Middle frontal gyrus (tissue), 1 donor: ENCODE measurements at regions not wholly inside any gene's neighbourhood (a gene's known extent, or its start where the extent isn't known, plus 50 kb on each side); places are given as distances from the start of the nearest gene placed in this dataset.

Source experiments
- DNase-seq: peaks from one replicate; pipeline ENCODE4 v3.0.0-alpha.2; 2015; ENCODE audit warnings: low spot score; ENCODE audit errors: extremely low spot score

DNA sequence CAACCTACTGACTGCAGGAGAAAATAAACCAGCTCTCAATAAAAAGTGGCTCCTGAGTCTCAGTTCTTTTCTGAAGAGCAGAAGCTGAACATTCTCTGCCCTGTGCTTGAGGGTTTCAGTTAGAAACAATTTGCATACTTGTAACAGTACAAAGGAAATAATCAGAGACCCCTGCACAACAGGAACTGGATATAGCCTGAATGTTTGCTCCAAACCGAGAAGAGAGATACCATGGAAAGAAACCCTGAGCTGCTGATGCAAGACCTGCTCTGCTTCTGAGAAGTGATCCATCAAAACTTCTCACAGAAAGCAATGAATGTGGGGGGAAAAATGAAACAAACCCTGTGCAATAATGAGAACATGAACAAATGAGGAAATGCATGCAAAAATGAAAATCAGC is 592.9 kb downstream of the SEMA5A start:
- DNase-seq, result no peak

DNA sequence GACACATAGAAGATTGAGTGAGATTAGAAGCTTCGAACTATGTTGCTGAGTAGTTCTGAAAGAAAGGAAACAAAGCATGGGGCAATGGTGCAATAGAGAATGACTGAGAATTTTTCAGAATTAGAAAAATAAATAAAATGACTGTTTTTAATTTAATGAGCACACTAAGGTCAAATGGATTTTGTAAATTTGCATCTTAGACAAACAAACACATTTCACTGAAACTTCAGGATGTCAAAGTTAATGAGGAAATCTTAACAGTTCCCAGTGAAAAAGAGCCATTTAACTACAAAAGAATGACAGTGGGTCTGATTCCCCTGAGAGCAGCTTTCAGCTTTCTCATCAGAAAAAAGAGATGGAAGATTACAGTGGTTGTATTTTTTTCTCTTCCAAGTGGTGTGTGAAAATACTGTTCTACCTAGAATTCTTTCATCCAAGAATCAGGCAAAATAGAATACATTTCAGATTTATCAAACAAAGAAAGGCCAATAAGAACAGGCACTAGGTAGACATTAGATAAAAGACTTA is 591.9 kb downstream of the SEMA5A start:
- DNase-seq, result no peak

DNA sequence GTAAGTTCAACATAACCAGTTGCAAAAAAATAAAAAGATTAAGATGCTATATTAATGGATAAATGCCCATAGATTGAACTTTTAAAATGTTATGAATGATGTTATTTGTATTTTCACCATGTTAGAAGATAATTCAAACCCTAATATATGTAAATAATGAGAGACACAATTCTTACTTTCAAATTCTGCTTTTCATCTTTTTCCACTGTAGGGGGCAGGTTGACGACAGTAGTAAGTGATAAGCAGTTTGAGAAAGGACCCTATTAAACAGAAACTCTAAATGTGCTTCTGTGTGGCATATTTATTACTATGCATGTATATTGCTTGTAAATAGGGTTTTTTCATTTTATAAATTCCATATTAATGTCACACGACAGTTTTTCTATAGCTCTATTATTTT is 591.1 kb downstream of the SEMA5A start:
- no peak for DNase-seq

DNA sequence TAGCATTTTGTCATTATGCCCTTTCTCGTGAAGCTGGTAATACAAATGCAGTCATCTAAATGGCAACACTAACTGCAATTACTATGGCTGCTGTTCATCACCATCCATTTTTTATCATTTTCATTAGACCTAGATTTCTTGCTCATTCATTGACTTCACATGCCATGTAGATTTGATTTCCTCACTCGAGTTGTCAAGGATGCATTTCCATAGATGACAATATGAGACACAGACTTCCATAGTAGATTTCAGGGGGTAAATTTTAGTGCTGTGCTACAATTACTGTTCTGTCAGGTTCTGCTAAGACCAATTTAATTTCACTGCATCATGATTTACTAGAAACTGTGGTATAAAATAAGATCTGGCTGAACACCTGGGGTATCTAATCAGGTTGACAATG is 589.2 kb downstream of the SEMA5A start:
- no peak for DNase-seq

- DNase-seq, result no peak
Measured at GRCh38 chr5:8958602-8959001, 587.3 kb downstream of the SEMA5A start.

GRCh38 chr5:8961219-8961618 is 584.7 kb downstream of the SEMA5A start:
- DNase-seq, result no peak

GRCh38 chr5:8961956-8962355 is 583.9 kb downstream of the SEMA5A start:
- no peak for DNase-seq

GRCh38 chr5:8981016-8981415 is 564.9 kb downstream of the SEMA5A start:
- no peak for DNase-seq

DNA sequence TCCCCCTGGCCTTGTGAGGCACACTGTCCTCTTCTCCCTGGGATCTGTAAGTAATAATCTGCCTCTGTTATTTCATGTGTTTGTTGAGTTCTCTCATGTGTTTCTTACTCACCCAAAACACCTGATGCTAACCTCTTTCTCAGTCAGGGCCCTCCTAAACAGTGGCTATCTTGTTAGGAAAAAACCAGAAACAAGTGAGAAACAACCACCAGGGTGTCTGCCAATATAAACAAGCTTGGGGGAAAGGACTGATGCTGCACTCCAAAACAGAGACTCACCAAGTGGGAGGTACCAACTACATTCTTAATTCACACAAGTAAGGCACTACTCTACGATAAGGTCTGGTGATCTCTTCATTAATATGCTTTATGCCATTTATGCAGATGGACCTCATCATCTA is 564.4 kb downstream of the SEMA5A start:
- no peak for DNase-seq

DNA sequence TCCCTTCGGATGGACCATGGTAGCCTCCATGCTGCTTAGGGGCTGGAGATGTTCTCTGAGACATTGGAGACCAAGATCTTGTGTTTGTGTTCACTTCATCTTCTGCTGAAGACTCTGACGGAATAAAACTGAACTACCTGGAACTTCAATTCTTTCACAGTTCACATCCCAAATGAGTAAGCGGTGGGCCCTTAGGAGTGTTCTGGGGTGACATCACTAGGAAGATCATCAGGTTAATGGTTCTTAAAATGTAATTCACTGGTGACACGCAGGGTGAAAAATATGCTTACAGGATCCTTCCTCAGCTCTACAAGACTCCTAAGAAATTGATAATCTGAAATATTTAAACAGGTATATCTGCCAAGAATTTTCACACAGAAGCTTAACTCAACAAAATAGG is 561.5 kb downstream of the SEMA5A start:
- no peak for DNase-seq
